ENCODE measurements at regions not wholly inside any gene's neighbourhood (a gene's known extent, or its start where the extent isn't known, plus 50 kb on each side); places are given as distances from the start of the nearest gene placed in this dataset.

GRCh38 chr14:87205811-87206210, 787.2 kb downstream of the GALC start:
- no peak for DNase-seq (ENCODE audit: low spot score)
- TF ChIP-seq CTCF (IDR thresholded peaks at IDR 0.05; ENCODE audit: extremely low read depth, missing control alignments), result no peak

GRCh38 chr14:87203346-87203745, 789.6 kb downstream of the GALC start:
- no peak for DNase-seq (ENCODE audit: low spot score)

GRCh38 chr14:87199381-87199780, 793.6 kb downstream of the GALC start:
- no peak for TF ChIP-seq CTCF (IDR thresholded peaks at IDR 0.05; ENCODE audit: extremely low read depth, missing control alignments)
- DNase-seq (ENCODE audit: low spot score), result no peak

More at GRCh38 chr14:87203346-87203745, 789.6 kb downstream of the GALC start:
- TF ChIP-seq CTCF (IDR thresholded peaks at IDR 0.05; ENCODE audit: extremely low read depth, missing control alignments), result no peak

- TF ChIP-seq CTCF (IDR thresholded peaks at IDR 0.05; ENCODE audit: extremely low read depth, missing control alignments), result no peak
- DNase-seq (ENCODE audit: low spot score), result no peak
Measured at GRCh38 chr14:87196436-87196835, 796.5 kb downstream of the GALC start.

GRCh38 chr14:87187786-87188185, 805.2 kb downstream of the GALC start:
- TF ChIP-seq CTCF (IDR thresholded peaks at IDR 0.05; ENCODE audit: extremely low read depth, missing control alignments), result no peak

GRCh38 chr14:87186737-87187136, 806.2 kb downstream of the GALC start:
- no peak for TF ChIP-seq CTCF (IDR thresholded peaks at IDR 0.05; ENCODE audit: extremely low read depth, missing control alignments)
- no peak for DNase-seq (ENCODE audit: low spot score)

More at GRCh38 chr14:87187786-87188185, 805.2 kb downstream of the GALC start:
- no peak for DNase-seq (ENCODE audit: low spot score)

GRCh38 chr14:87185961-87186560, 806.9 kb downstream of the GALC start:
- no peak for TF ChIP-seq CTCF (IDR thresholded peaks at IDR 0.05; ENCODE audit: extremely low read depth, missing control alignments)
- DNase-seq (ENCODE audit: low spot score), result no peak
